Panc1 (cell line): ENCODE measurements at regions not wholly inside any gene's neighbourhood (a gene's known extent, or its start where the extent isn't known, plus 50 kb on each side); places are given as distances from the start of the nearest gene placed in this dataset.

Experiments used
- CTCF ChIP-seq: fragments of 450-650 bp; IDR thresholded peaks from 2 replicates; pipeline ENCODE4 v1.5.1; 2017; ENCODE audit warnings: mild to moderate bottlenecking
- POLR2AphosphoS5 ChIP-seq: IDR thresholded peaks from 2 replicates; pipeline ENCODE4 v1.6.1; 2012; ENCODE audit warnings: mild to moderate bottlenecking, low read depth, low read length, moderate library complexity
- REST ChIP-seq, 2 experiments: IDR thresholded peaks; 2 replicates each; pipeline ENCODE4 v1.6.1; 2011 to 2012; ENCODE audit warnings: low read depth in 2 of 2, control low read depth in 1 of 2, low read length in 1 of 2, mild to moderate bottlenecking in 1 of 2, moderate library complexity in 1 of 2; ENCODE audit not compliant: insufficient read depth in 1 of 2

- no peak for TF ChIP-seq POLR2AphosphoS5
- no peak for TF ChIP-seq CTCF
- TF ChIP-seq REST (IDR thresholded peaks at IDR 0.05; ENCODE audit: insufficient read depth in 1 of 2, low read depth in 2 of 2, low read length in 1 of 2): no peak
Observed at GRCh38 chr12:132418393-132418925, 71.5 kb upstream of the FBRSL1 start.
